NT2/D1 (cell line): ENCODE measurements at regions not wholly inside any gene's neighbourhood (a gene's known extent, or its start where the extent isn't known, plus 50 kb on each side); places are given as distances from the start of the nearest gene placed in this dataset.

ENCODE experiments used
- DNase-seq: peaks from one replicate; pipeline ENCODE4 v3.0.0-alpha.2; 2011; ENCODE audit warnings: low read depth, low spot score
- H3K27me3 ChIP-seq: 2 replicates; pipeline ENCODE4 v1.6.0; 2011; ENCODE audit warnings: mild to moderate bottlenecking; ENCODE audit not compliant: insufficient read length, insufficient read depth
- H3K36me3 ChIP-seq: 2 replicates; pipeline ENCODE4 v1.6.1; 2011; ENCODE audit warnings: mild to moderate bottlenecking, low read length, mixed read lengths; ENCODE audit not compliant: insufficient read depth, insufficient read length
- H3K4me1 ChIP-seq: 2 replicates; pipeline ENCODE4 v1.5.1; 2011; ENCODE audit not compliant: insufficient read depth, insufficient read length
- H3K4me3 ChIP-seq: 2 replicates; pipeline ENCODE4 v1.5.1; 2011; ENCODE audit warnings: low read depth; ENCODE audit not compliant: insufficient read length
- H3K9ac ChIP-seq: 2 replicates; pipeline ENCODE4 v1.6.0; 2011; ENCODE audit warnings: low read depth; ENCODE audit not compliant: insufficient read length
- H3K9me3 ChIP-seq: 2 replicates; pipeline ENCODE4 v1.5.1; 2011; ENCODE audit warnings: mild to moderate bottlenecking, low read length; ENCODE audit not compliant: insufficient read depth
- SUZ12 ChIP-seq: IDR thresholded peaks from 2 replicates; pipeline ENCODE4 v1.6.1; 2011; ENCODE audit not compliant: insufficient read length, insufficient read depth; ENCODE audit errors: extremely low read depth
- YY1 ChIP-seq: IDR thresholded peaks from 2 replicates; pipeline ENCODE4 v1.6.1; 2011; ENCODE audit not compliant: insufficient read length, insufficient read depth
- ZNF274 ChIP-seq: IDR thresholded peaks from 2 replicates; pipeline ENCODE4 v1.6.1; 2011; ENCODE audit warnings: mild to moderate bottlenecking, low read depth, low read length

GRCh38 chr5:162484986-162485385 lies 417.4 kb downstream of the GABRG2 start:
- no peaks in the 10 kb centered on the region for H3K4me1 ChIP-seq
- H3K36me3 ChIP-seq = no peaks in the 10 kb centered on the region
- no peak for DNase-seq
- TF ChIP-seq YY1 (no peak), ZNF274 (no peak), SUZ12 (no peak)
- H3K9me3 ChIP-seq = no peaks in the 10 kb centered on the region
- no peaks in the 10 kb centered on the region for H3K27me3 ChIP-seq
- no peak overlapping the region for H3K4me3 ChIP-seq
- no peak overlapping the region for H3K9ac ChIP-seq

DNA sequence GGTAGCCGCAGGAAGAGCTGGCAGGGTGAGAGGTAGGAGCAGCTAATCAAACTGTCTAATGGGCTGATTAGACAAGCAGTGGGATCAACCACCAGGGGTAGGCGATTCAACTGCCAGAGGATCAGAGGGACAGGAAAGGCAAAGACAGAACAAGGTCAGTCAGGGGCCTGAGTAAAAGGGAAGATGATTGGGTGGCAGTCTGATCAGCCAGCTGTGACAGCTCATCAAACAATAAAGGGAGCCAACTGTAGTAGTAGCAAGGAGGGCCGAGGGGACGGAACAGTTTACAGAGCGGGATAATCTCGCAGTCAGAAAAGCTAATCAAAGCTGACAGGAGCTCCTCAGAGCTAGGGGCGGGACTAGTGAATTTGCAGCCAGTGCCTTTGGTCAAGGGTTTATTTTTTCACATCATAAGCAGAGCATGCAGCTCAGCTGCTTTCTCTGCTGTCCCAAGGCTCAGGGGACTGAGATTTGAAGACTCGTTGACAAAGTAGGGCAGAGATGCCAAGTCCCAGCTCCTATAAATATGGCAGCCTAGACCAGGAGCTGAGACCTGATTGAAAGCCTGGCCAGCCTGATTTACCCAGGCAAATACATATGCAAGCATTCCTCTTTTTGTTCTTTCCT lies 418.2 kb downstream of the GABRG2 start:
- no peaks in the 10 kb centered on the region for H3K36me3 ChIP-seq
- no peaks in the 10 kb centered on the region for H3K27me3 ChIP-seq
- no peaks in the 10 kb centered on the region for H3K9me3 ChIP-seq
- no peak overlapping the region for H3K4me3 ChIP-seq
- no peaks in the 10 kb centered on the region for H3K4me1 ChIP-seq
- no peak overlapping the region for H3K9ac ChIP-seq
- no peak for DNase-seq
- no peak for TF ChIP-seq SUZ12
- TF ChIP-seq YY1 = no peak
- TF ChIP-seq ZNF274 = no peak

DNA sequence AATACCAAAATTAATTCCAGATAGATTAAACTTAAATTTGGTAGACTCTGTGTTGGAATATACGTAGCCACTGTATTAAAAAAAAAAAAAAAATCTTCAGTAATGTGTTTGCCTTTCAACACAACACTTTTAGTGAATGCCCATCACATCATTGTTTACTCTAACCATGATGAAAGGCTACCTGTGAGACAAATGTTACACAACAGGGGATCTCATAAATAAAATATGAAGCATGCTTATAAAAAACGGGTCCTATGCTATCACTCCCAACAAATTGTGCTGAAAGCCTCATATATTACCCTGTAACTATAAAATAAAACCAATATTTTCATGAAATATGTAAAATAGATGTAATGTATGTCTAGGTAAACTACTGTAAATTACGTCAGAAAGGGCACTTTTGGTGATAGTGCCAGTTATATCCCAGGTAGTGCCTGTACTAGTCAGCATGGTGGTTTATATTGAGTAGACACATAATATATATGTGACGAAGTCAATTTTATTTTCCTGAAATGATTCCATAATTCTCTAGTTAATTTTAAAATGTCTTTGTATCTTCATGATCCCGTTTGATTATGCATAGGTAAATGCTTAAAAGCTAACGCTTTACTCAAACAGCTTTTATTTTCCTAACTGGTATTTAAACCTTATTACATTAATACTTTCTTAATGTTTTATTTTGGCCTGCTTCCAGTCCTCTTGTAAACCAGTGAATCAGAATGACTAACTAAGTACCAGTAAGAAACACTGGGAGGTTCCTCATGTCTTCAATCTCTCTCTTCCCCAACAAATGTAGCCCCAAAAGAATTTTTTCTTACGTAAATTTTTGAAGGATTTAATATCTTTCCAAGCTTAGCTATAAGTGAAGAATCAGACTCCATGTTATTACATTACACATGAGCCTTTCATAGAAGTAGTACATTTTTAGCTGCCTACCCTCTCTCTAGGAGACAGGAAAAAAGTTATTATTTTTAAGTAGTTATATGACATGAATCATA lies 420.3 kb downstream of the GABRG2 start:
- H3K9ac ChIP-seq = no peak overlapping the region
- no peak for DNase-seq
- no peak for TF ChIP-seq SUZ12
- TF ChIP-seq ZNF274 = no peak
- TF ChIP-seq YY1 = no peak
- H3K27me3 ChIP-seq = no peaks in the 10 kb centered on the region
- no peaks in the 10 kb centered on the region for H3K4me1 ChIP-seq
- H3K36me3 ChIP-seq = no peaks in the 10 kb centered on the region
- no peaks in the 10 kb centered on the region for H3K9me3 ChIP-seq
- H3K4me3 ChIP-seq = no peak overlapping the region

GRCh38 chr5:162496100-162496808 lies 428.7 kb downstream of the GABRG2 start:
- no peak overlapping the region for H3K4me3 ChIP-seq
- no peak for TF ChIP-seq ZNF274
- no peak for TF ChIP-seq SUZ12
- TF ChIP-seq YY1 = no peak
- no peaks in the 10 kb centered on the region for H3K27me3 ChIP-seq
- H3K9ac ChIP-seq = no peak overlapping the region
- H3K4me1 ChIP-seq = no peaks in the 10 kb centered on the region
- no peaks in the 10 kb centered on the region for H3K36me3 ChIP-seq
- H3K9me3 ChIP-seq = no peaks in the 10 kb centered on the region
- DNase-seq = no peak

DNA sequence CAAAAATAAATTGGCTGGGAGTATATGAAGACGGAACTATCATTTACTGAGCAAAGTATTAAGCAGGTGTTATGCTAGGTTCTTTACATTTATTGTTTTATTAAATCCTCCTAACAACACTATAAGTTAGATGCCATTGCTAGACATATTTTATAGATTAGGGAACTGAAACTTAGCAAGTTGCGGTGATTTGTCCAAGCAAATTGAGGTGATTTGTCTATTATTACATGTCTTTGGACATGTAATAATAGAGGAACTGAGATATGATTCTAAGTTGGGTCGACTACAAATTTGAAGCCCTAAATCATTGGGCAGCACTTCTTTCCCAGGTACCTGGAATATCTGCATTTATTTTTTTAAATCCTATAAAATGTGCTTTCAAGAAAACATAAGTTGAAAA lies 429.9 kb downstream of the GABRG2 start:
- TF ChIP-seq YY1 = no peak
- TF ChIP-seq ZNF274 = no peak
- no peak for TF ChIP-seq SUZ12
- Histone ChIP-seq H3K4me1 (no peaks in the 10 kb centered on the region), H3K9me3 (no peaks in the 10 kb centered on the region), H3K9ac (no peak overlapping the region), H3K4me3 (no peak overlapping the region), H3K36me3 (no peaks in the 10 kb centered on the region), H3K27me3 (no peaks in the 10 kb centered on the region)
- no peak for DNase-seq

DNA sequence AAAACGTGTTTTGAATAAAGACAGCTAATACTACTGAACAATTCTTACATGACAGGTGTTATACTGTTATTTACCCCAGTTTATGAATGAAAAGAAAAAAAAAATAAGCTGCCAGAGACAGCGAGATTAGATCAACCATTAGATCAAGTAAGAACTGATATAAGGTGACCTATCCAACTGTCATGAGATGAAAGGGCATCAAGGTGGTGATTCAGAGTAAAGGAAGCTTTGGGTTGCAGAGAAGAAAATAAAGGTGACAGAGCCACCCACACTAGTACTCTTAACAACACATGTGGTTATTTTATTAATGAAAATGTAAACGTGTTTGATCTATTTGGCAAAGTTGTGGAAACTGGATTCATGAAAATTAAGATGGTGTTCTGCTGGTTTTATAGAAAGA lies 435.2 kb downstream of the GABRG2 start:
- DNase-seq = no peak
- Histone ChIP-seq H3K27me3 (no peaks in the 10 kb centered on the region), H3K9ac (no peak overlapping the region), H3K36me3 (no peaks in the 10 kb centered on the region), H3K9me3 (no peaks in the 10 kb centered on the region), H3K4me1 (no peaks in the 10 kb centered on the region), H3K4me3 (no peak overlapping the region)
- no peak for TF ChIP-seq SUZ12
- TF ChIP-seq YY1 = no peak
- TF ChIP-seq ZNF274 = no peak

- H3K27me3 ChIP-seq = no peaks in the 10 kb centered on the region
- DNase-seq = no peak
- no peaks in the 10 kb centered on the region for H3K36me3 ChIP-seq
- no peaks in the 10 kb centered on the region for H3K9me3 ChIP-seq
- H3K4me1 ChIP-seq = no peaks in the 10 kb centered on the region
- TF ChIP-seq ZNF274 = no peak
- TF ChIP-seq SUZ12 = no peak
- TF ChIP-seq YY1 = no peak
- no peak overlapping the region for H3K9ac ChIP-seq
- H3K4me3 ChIP-seq = no peak overlapping the region
Measured at GRCh38 chr5:162503796-162504195, 436.2 kb downstream of the GABRG2 start.
